ENCODE measurements at regions not wholly inside any gene's neighbourhood (a gene's known extent, or its start where the extent isn't known, plus 50 kb on each side); places are given as distances from the start of the nearest gene placed in this dataset.
A peak's percentile ranks its signal among the peaks of the same experiment; 100 is the strongest.

DNA sequence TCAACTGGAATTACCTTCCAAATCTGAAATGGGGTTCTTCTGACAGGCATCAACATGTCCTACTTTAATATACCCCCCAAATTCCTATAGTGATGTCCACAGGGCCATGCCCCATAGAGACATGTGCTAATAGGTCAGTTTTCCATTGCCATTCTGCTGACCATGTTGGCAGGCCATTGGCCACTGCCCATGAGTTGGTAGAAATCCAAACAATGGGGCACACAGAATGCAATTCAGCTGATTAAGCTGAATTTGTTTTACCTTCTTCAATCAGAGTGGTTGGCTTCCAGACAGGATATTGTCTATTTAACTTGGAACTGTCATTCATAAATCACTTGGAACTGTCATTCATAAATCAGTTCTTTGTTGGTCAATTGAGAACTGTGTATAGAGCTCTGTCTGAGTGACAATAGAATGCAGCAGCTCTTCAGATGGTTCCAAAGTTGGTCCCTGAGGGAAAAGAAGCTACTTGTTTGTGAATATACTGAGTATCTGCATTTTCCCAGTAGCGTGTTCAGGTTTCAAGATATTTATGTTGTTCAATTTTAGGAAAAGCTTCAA is 336.9 kb downstream of the DRD1 start:
- no peak for DNase-seq
- ATAC-seq = no peak

- no peak for ATAC-seq
These were observed 339.3 kb downstream of the DRD1 start for GRCh38 chr5:175104677-175105076.

DNA sequence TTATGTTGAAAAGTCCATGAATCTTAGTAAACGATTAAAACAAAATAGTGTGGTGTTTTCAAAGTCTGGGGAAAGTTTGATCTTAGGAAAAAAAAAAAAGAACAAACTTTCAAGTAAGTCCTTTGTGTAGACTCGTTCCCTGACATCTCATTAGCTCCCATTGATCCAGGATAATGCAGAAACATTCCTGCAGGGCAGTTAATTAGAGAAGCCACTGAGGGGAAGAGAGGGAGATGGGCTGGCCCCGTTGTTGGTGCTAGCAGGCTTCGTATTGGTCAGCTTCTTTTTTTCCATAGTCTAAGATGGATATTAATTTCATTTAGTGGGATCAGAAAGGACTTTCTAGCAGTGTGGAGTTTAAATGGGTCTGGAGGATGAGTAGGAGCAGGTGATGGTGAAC is 340.2 kb downstream of the DRD1 start:
- ATAC-seq (no peak), DNase-seq (no peak)

More at GRCh38 chr5:175104677-175105076, 339.3 kb downstream of the DRD1 start:
- DNase-seq = no peak

GRCh38 chr5:175102717-175103116 is 341.3 kb downstream of the DRD1 start:
- ATAC-seq (no peak), DNase-seq (no peak)

GRCh38 chr5:175098301-175098700 is 345.7 kb downstream of the DRD1 start:
- ATAC-seq (no peak), DNase-seq (no peak)

DNA sequence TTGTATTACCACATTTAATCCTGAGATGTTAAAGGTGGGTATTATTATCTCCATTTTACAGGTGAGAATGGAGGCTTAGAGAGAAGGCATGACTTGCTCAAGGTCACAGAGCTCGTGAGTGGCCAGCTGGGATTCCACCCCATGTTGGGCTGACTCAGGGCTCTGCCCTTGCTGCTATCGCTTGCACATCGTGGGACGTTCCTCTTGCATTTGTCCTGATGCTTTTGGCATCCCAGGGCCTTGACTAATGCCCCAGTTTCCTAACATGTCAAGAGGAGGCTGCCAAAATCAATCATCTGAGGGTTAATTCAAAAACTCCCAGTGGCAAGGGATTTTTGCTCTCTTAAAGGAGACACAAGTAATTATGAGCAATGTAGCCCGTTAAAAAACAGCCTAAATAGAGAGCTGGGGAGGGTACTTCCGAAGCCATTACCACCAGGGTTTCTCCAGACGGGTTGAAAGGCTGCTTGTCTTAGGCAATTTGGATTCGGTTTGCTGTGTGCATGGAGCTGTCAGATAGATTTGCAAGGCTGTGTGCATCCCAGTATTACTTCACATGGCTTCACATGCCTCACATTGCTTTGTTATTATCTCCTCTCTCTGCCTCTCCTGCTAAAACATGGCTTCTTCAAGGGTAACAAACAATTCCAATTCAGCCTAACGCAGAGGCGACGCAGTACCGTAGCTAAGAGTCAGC is 347.4 kb downstream of the DRD1 start:
- ATAC-seq (no peak), DNase-seq (no peak)

- ATAC-seq (no peak), DNase-seq (no peak)
These were observed 349.5 kb downstream of the DRD1 start for GRCh38 chr5:175094461-175094860.

- DNase-seq (no peak), ATAC-seq (no peak)
These were observed 351.3 kb downstream of the DRD1 start for GRCh38 chr5:175092691-175093090.

- DNase-seq (no peak), ATAC-seq (no peak)
These were observed 355.0 kb downstream of the DRD1 start for GRCh38 chr5:175088963-175089362.

DNA sequence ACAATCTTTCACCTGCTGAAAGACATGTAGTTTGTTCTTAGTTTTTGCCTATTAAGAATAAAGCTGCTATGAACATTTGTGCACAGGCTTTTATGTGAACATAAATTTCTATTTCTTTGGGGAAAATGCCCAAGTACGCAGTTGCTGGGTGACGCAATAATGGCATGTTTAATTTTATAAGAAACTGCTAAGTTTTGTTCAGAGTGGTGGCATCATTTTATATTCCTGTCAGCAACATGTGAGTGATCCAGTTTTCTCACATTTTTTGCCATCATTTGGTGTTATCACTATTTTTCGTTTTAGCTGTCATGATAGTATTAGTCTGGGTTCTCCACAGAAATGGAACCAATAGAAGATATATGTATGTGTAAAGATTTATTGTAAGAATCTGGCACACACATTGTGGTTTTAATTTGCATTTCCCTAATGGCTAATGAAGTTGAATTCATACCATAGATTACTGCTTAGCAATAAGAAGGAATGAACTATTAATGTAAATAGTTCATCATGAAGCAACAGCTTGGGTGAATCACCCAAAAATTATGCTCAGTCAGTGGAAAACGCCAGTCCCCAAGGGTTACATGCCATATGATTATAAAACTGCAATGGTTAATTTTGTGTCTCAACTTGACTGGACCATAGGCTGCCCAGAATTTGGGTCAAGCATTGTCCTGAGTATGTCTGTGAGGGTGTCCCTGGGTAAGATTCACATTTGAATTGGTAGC is 358.6 kb downstream of the MSX2 start:
- DNase-seq (no peak), ATAC-seq (no peak)

DNA sequence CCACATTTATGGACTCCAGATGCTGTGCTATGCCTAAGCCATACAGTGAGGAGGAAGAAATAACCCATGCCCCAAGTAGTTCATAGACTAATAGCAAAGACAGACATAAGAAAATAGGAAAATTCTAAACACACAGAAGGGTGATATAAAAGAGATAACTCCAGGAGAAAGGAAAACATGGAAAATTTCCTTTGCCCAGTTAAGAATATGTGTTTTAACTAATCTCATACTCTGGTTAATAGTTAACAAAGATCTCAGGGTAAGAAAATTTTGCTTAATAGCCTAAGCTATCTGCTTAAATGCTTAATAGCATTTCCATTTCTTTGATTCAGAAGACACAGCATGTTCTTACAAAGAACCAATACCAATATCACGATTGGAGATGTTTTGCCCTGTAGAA is 358.0 kb downstream of the MSX2 start:
- DNase-seq = no peak
- no peak for ATAC-seq

DNA sequence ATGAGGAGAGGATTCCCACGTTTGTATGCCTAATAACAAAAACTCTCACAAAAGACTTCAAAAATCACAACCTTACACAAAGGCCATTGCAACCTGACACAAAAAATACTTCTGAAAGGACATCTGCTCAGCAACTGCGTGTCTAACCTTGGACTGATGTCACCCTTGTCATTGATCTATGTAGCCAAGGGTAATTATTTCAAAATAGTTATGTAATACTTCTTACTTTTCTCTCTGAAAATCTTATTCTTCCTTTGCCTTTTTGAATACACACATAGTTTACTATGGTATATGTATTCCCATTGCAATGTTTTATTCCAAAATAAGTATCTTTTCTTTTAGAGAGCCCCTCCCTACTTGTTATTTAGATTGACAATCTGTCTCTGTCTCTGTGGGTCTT is 355.3 kb downstream of the MSX2 start:
- no peak for ATAC-seq
- no peak for DNase-seq

DNA sequence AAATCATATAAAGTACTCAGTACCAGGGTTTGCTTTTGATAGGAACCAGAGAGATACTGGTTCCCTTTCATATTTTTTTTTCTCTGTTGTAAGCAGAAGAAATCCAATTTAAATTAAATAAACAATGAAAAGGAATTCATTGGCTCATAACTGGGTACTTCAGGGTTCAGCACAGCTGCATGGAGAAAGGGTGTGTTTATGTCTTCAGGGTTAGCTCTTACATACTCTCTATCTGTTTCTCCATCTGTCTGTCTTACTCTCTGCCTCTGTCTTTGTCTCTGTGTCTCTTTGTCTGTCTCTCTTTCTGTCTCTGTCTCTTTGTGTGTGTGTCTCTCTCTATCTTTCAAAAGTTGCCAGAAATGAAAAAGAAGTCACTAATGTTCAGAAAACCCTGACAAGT is 345.9 kb downstream of the MSX2 start:
- DNase-seq = no peak
- ATAC-seq = no peak

GRCh38 chr5:175060257-175060656 is 335.9 kb downstream of the MSX2 start:
- ATAC-seq (no peak), DNase-seq (no peak)

DNA sequence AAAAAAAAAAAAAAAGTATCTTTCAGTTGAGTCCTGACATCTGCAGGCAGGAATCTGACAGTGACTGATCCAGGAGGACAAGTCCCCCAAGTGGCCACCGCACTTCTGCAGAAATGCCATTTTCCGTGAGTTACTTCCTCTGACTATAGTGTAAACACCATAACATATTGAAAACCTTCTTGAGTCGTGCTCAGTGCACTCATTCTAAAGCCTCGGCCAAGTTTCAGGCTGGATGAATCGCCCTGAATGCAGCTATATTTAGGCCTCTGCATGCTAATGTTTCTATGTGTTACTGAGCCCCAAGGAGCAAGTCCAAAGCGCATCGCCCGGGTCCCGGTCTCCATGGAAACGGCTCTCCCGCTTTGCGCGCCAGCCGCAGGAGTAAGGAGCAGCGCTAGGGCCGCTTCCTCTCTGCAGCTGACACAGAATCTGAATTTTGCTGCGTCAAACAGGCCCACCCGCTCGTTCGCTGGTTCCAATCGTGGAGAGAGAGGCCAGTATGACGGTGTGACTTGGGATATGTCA is 335.4 kb downstream of the MSX2 start:
- ATAC-seq (peak; percentile 52), DNase-seq (peak; percentile 11)

- DNase-seq (no peak), ATAC-seq (no peak)
These were observed 332.4 kb downstream of the MSX2 start for GRCh38 chr5:175056831-175057230.

DNA sequence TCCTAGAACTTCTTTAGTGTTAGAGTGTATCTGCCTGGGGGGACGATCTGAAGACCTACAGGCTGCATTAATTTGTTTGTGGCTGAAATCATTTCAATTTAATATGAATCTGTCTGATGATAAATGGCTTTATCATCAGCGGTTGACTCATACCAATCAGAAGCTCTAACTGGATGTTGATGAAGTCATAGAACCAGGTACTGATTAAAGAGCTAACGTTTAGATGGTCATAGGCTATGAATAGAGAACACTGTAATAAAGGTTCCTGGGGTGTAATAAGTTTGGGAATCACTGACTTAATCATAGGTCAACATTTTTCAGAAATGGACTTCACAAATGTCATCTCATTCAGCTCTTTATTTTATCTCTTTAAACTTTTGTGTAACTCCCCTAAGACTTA is 329.9 kb downstream of the MSX2 start:
- ATAC-seq (no peak), DNase-seq (no peak)

DNA sequence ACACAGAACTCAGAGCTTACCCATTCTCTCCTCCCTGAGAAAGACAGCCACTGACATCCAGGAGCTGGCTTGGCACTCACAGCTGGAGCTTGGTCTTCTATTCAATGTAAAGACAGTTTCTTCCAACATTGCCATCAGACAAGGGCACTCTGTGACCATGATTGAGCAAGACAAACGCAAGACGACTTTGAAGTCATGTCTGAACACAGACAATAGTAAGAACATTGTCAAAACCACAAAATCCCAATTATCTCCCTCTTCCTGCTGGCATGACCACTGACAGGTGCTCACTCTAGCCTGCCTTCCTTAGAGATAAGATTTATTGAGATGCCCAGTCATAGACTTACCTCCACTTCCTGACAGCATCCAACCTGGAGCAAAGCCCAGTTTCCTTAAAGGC is 328.0 kb downstream of the MSX2 start:
- ATAC-seq (no peak), DNase-seq (no peak)

GRCh38 chr5:175047048-175047447 is 322.7 kb downstream of the MSX2 start:
- ATAC-seq (no peak), DNase-seq (no peak)

- ATAC-seq (no peak), DNase-seq (no peak)
These were observed 321.4 kb downstream of the MSX2 start for GRCh38 chr5:175045820-175046219.

DNA sequence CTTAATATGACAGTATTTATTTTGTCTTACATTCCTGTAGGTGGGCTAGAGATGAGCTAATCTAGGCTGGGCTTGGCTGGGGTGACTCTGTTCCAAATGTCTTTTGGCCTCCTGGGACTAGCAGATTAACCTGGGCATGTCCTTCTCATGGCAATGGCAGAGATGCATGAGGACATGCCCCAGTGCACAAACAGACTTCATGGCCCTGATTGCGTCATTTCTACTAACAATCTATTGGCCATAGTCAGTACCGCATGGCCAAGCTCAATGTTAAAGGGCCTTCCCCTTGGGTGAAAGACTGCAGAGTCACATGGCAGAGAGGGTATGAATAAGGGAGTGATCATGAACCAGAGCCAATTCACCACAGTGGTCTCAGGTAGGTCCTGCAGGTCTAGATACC is 313.4 kb downstream of the MSX2 start:
- ATAC-seq (no peak), DNase-seq (no peak)

DNA sequence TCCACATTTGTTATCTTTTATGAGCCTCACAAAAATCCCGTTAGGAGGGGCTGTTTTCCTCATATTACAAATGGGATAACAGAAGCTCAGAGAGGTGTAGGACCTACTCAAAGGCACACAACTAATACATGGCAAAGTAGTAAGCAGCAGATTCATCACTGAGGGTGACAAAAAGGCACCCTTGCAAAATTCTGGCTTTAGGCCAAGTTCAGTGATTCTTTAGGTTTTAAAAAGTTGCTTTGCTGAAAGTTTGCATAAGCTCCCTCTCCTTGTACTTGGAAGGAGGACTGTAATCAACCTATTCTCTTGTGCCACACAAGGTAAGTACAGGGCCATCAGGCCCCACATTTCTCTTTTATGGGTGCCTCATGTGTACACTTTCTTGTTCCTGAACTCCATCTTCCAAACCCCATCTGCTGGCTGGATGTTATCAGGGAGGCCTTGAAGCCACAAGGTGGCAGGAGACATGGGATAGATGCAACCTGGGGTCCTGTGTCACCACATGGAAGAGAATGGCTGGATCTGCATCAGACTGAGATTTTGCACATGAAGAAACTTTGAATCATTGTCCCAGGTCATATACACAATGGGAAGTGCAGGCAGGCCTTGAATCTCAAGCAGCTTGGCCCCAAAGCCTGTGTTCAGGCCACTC is 311.6 kb downstream of the MSX2 start:
- DNase-seq (no peak), ATAC-seq (no peak)

DNA sequence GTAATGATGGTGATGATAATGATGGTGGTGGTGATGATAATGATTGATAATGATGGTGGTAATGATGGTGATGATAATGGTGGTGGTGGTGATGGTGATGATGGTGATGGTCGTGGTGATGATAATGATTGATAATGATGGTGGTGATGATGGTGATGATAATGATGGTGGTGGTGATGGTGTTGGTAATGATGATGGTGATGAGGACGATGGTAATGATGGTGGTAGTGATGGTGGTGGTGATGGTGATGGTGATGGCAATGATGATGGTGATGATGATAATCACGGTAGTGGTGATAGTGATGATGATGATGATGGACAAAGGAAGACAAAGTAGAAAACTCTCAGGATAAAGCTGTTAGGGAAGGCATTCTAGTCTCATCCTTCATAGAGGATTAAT is 310.5 kb downstream of the MSX2 start:
- DNase-seq (no peak), ATAC-seq (no peak)

Data from stimulated activated naive CD8-positive, alpha-beta T cell treated with anti-CD3 and anti-CD28 coated beads, Interleukin-15, Interleukin-2, amounts not matched to agents 100 U/mL and 50 U/mL, for 24 hours (primary cell).